Mammary epithelial cell (primary cell): ENCODE measurements at regions not wholly inside any gene's neighbourhood (a gene's known extent, or its start where the extent isn't known, plus 50 kb on each side); places are given as distances from the start of the nearest gene placed in this dataset.
"Not testable (repeated sequence)": the region's sequence is repeated elsewhere in the genome, so short reads cannot be mapped to it uniquely, and the experiment has no call there.

Source experiments
- EZH2 ChIP-seq: IDR thresholded peaks from 2 replicates; pipeline ENCODE4 v1.6.1; 2012; ENCODE audit warnings: low read length, inconsistent platforms, borderline replicate concordance
- TF ChIP-seq, protein P1 (sequence below), 2 donors: IDR thresholded peaks in 1 of 2; conservative IDR thresholded peaks in 1 of 2; 2 replicates each; pipeline ENCODE4 v1.5.1; 2011 to 2012; ENCODE audit warnings: inconsistent platforms in 2 of 2, low read length in 2 of 2, mild to moderate bottlenecking in 2 of 2, control low read depth in 1 of 2, low read depth in 1 of 2; ENCODE audit not compliant: insufficient read depth in 1 of 2; ENCODE audit errors: extremely low read depth in 1 of 2

DNA sequence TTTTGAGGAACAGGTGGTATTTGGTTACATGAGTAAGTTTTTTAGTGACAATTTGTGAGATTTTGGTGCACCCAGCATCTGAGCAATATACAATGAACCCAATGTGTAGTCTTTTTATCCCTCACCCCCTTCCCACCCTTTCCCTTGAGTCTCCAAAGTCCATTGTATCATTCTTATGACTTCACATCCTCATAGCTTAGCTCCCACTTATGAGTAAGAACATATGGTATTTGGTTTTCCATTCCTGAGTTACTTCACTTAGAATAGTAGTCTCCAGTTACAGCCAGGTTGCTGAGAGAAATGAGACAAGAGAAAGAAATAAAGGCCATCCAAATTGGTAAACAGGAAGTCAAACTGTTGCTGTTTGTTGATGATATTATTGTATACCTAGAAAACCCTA is 87.5 kb downstream of the OTOR start:
- TF ChIP-seq EZH2 = not testable (repeated sequence)
- TF ChIP-seq, protein P1, sequence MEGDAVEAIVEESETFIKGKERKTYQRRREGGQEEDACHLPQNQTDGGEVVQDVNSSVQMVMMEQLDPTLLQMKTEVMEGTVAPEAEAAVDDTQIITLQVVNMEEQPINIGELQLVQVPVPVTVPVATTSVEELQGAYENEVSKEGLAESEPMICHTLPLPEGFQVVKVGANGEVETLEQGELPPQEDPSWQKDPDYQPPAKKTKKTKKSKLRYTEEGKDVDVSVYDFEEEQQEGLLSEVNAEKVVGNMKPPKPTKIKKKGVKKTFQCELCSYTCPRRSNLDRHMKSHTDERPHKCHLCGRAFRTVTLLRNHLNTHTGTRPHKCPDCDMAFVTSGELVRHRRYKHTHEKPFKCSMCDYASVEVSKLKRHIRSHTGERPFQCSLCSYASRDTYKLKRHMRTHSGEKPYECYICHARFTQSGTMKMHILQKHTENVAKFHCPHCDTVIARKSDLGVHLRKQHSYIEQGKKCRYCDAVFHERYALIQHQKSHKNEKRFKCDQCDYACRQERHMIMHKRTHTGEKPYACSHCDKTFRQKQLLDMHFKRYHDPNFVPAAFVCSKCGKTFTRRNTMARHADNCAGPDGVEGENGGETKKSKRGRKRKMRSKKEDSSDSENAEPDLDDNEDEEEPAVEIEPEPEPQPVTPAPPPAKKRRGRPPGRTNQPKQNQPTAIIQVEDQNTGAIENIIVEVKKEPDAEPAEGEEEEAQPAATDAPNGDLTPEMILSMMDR (conservative IDR thresholded peaks at IDR 0.05 in 1 of 2, IDR thresholded peaks at IDR 0.05 in 1 of 2; ENCODE audit: extremely low read depth in 1 of 2, insufficient read depth in 1 of 2, low read depth in 1 of 2, low read length in 2 of 2) = not testable (repeated sequence)
